IPS-NIHi11 (cell line): ENCODE measurements at regions not wholly inside any gene's neighbourhood (a gene's known extent, or its start where the extent isn't known, plus 50 kb on each side); places are given as distances from the start of the nearest gene placed in this dataset.
"Not testable (repeated sequence)": the region's sequence is repeated elsewhere in the genome, so short reads cannot be mapped to it uniquely, and the experiment has no call there.

ENCODE experiments used
- DNase-seq: peaks from one replicate; pipeline ENCODE4 v3.0.0; 2012; ENCODE audit warnings: mixed read lengths, low spot score

DNA sequence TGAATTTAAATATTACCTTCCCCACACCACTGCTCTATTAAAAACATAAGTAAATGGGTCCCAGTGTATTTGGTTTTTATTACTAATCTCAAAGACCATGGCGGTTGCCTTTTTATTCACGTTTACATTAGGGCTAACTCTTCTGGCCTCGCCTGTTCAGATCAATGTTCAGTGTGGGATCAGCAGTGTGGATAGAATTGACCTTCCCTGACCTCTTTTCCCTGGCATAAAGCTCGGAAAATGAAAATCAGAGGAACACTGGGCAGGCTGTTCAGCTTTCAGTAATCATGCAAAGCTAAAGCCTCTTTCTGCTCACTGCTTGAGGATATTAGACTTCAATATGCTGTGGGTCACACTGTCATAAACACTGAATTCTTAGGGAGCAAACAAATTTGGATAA, 422.6 kb upstream of the ONECUT1 start:
- no peak for DNase-seq

DNA sequence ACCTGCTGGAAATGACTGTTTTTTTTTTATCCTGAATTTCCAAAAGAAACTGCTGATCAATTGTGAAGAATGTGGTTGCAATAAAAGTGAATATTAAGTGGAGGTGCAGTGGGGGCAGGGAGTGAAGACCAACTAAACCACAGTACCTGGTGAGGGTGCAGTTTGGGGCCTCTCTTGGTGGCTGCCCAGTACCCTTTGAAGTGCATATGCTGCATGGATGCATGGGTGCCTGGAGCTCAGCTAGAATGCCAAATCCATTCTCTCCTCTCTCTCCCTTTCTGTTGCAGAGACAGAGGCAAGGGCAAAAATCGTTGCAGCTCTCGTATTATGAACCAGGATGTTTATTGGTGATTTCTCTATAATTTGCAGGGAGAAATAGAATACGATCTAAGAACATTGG, 420.5 kb upstream of the ONECUT1 start:
- DNase-seq: no peak

DNA sequence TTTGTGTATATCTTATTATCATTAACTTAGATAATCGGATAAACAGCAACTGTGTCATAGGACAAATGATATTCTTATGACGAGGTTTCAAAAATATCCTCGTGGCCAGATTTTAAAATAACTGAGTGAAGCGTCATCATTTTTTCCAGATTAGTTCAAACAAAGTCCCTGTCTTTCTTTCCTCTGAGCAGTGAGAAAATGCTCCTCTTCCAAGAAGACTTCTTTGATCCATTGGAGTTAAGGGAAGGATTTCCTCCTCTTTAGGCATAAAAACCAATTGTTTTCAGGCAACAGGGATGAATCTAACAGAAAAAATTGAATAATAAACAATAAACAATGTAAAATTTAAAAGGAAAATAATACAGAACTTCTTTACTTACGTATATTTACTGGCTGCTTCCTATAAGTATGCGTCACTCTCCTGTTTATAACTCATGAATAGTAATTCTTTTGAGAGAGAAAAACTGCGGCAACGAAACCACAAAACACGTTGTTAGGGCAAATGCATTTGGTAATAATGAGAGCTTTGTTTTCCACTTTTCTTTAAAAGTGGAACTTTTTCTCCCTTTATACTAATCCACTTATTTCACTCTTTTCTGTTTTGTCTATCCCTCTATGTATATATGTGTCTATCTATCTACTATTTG, 419.4 kb upstream of the ONECUT1 start:
- DNase-seq: no peak

DNA sequence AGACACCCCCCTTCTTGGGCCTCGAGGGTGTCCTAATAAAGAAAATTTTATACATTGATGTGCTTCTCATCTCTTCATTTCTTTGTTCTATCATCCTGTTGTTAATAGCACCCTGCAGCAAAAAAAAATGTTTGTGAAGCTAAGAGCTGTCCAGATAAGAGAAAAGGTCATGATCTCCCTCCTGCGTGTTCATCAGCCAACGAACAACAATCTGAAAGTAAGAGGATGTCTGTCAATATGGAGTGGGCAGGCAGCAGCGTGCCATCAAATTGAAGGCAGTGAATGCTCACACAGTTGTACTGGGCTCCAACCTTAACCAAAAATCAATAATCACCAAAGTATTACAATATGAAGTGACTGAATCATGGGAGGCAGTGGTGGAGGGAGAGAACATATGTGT, 418.6 kb upstream of the ONECUT1 start:
- no peak for DNase-seq

DNA sequence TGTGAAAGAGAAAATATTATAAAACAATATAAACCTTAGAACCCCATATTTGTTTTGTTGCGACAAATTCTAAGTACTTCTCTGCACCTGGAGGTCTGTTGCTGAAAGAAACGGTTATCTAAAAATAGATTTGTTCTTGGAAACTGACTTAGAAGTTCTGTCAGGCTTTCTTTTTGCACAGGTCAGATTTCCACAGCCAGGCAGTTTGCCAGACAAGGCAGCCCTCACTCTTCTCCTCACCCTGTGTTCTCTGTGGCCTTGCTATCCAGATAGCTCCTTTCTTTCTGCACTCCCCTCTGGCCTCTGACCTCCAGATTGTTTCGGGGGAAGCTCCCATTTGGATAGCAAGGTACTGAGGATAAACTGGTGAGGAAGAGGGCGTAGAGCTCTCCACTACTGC, 413.3 kb upstream of the ONECUT1 start:
- DNase-seq: no peak

- DNase-seq: no peak
These were observed 412.7 kb upstream of the ONECUT1 start for GRCh38 chr15:53202876-53203275.

- DNase-seq: peak; percentile 85
These were observed 407.3 kb upstream of the ONECUT1 start for GRCh38 chr15:53197426-53197839.

DNA sequence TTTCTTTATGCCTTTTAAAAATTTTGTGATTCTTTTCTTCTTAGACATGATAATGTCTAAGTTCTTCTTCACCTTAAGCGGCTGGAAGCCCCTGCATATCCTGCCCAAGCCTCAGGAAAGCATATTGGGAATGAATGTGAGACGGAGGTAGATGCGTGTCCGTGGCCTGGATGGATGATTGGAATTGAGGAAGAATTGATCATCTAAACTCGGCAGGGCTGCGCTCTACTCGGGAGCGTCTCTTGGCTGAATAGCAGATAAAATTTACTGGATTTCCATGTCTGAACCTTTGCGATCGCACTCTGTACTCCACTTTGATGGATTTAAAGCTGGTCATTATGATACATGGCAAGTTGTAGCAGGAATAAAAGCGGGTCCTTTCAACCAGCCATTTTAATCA, 406.7 kb upstream of the ONECUT1 start:
- no peak for DNase-seq

GRCh38 chr15:53196242-53196641, 406.1 kb upstream of the ONECUT1 start:
- DNase-seq: no peak

- peak; percentile 21 for DNase-seq
These were observed 403.0 kb upstream of the ONECUT1 start for GRCh38 chr15:53193149-53193548.

DNA sequence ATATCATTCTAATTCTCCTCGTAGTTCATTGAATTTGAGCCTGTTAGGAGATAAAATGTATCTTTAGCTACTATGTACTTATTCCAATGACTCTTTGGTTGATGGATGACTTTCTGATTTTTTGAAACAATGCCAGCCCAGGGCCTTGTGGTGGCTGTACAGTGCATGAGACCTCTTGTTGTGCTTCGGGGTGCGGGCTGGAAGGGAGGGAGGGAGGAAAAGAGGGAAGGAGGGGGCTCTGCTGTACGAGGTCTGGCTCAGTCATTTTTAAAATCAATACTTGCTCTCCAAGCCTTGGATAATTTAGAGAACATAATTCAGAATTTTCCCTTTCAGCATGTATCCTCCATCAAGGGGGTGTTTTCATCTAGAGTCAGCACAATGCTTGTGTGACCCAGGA, 399.7 kb upstream of the ONECUT1 start:
- no peak for DNase-seq

- DNase-seq: not testable (repeated sequence)
These were observed 393.3 kb upstream of the ONECUT1 start for GRCh38 chr15:53183449-53183848.

DNA sequence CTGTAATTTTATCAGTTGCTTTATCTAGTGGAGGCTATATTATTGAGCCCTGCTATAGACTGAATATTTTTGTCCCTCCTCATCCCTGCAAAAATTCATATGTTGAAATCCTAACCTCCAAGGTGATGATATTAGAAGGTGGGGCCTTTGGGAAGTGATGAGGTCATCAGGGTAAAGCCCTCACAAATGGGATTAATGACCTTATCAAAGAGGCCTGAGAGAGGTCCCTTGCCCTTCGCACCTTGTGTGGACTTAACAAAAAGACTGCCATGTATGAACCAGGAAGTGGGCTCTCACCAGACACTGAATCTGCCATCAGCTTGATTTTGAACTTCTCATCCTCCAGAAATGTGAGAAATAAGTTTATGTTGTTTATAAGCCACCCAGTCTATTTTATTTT, 381.4 kb upstream of the ONECUT1 start:
- no peak for DNase-seq

DNA sequence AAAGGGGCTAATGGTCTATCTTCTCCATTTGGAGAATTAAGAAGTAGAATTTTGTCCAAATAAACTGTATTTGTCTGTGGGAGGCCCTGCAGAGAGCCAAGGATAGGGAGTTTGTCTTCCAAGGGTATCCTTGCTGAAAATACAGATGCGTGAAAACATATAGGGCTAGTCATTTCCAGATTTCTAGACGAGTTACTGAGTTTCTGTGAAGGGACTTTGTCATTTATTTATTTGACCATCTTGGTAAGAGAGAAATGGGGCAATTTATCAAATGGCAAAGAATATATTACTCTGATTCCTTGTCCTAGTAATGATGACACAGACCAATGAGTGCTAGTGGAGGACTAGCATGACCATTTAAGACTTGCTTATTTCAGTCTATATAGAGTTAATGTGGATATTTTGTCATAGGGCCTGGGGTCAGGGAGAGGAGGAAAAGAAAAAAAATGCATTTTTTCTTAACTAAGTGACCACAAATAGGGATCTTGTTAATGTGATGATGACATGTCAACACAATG, 376.6 kb upstream of the ONECUT1 start:
- DNase-seq: no peak

- no peak for DNase-seq
These were observed 376.0 kb upstream of the ONECUT1 start for GRCh38 chr15:53165988-53166683.

- DNase-seq: no peak
These were observed 370.1 kb upstream of the ONECUT1 start for GRCh38 chr15:53160092-53160704.

- no peak for DNase-seq
These were observed 369.3 kb upstream of the ONECUT1 start for GRCh38 chr15:53159458-53159857.

DNA sequence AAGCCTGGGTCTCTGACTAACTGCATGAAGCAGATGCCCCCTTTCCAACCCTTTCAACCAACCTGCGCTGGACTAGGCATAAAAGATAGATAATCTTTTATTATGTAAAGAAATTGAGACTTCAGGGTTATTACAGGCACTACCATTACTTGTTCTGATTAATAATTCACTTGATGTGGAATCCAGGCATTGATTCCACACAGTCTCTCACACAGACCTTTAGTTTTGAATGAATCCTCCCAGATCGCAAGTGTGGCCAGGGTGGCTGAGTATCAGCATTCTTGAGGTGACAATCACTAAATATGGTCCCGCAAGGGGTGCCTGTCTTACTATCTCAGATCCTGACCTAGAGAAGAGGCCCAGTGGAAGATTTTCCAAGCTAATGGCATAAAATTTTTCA, 368.9 kb upstream of the ONECUT1 start:
- no peak for DNase-seq

DNA sequence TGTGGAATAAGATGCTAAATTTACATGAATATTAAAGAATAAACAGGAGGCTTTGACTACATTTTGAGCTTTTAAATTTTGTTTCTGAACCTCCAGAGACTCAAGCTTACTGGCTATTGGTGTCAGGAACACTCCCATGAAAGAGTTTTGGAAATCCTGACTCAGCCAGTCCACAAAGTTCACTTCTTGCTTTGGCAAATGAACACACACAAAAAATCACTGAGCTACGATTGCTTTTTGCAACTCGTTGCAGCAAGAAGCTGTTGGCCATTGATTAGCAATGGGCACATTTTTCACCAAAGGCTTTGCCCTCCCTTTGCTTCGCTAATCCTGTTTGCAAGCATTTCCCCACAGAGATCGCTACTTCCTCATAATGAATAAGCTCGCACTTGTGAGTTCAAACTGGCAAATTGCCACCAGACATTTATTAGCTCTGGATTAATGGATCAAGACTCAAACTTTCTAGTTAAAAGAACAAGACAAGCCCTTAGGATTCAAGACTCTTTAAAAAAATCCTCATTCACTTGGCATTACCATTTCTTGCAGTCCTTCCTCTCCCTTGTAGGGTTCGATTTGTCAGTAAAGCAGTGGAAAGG, 343.2 kb upstream of the ONECUT1 start:
- DNase-seq: no peak

- no peak for DNase-seq
These were observed 340.8 kb upstream of the ONECUT1 start for GRCh38 chr15:53130943-53131342.

DNA sequence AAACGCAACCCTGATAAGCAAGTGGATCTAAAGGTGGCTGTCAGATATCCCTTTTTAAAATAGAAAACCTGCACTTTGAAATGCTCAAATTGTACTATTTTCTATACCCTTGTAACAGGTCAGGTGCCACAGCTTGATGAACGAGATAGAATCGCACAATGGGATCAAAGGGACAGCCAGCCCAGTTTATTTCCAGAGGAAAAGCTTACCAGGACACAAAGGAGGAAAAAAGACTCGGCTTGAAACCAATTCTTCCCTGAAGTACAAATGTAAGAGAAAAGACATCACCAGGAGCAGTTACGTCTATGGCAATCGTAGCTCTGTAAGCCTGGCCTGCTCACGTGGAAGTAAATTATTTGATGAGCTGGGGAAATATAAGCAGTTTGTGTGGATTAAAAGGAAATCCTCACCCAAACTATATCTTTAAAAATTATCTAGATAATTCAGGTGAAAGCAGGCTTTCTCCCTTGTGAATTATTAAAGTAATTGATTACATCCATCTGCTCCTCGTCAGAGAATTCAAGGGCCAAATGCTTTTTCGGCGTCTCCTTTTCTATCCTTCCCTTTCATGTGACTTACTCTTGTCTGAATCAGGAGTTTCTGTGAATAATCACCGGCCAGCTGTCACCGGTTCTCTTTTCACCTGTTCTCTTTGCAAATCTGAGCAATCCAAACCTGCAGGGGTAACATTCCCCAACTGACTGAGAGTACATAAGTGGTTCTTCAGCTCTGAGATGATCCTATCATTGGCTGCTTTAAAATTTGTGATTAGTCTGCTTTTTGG, 339.2 kb upstream of the ONECUT1 start:
- DNase-seq: no peak

DNA sequence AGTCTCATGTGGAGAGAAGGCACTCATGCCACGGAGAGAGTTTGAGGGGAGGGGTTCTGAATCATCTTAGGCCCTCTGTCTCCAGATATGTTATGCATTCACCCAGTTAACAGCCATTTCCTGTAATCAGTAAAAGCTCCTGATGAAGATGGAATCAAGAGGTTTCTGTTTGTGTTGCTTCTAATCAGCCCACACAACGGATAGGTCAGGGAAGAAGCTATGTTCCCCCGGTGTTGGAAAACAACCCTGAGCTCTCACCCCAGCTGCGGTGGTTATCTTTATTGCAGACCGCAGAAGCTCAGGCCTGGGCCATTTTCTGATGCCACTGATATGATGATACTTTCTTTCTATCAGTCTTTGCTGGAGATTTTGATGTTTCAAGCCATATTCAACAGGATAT, 338.5 kb upstream of the ONECUT1 start:
- DNase-seq: no peak
